CD4-positive, alpha-beta T cell treated with Interleukin-12 subunit alpha and Interleukin-12 subunit beta, for 1 hour (primary cell): ENCODE measurements at regions not wholly inside any gene's neighbourhood (a gene's known extent, or its start where the extent isn't known, plus 50 kb on each side); places are given as distances from the start of the nearest gene placed in this dataset.

ENCODE experiments used
- DNase-seq: peaks from one replicate; pipeline ENCODE4 v3.0.0-alpha.2; 2020

DNA sequence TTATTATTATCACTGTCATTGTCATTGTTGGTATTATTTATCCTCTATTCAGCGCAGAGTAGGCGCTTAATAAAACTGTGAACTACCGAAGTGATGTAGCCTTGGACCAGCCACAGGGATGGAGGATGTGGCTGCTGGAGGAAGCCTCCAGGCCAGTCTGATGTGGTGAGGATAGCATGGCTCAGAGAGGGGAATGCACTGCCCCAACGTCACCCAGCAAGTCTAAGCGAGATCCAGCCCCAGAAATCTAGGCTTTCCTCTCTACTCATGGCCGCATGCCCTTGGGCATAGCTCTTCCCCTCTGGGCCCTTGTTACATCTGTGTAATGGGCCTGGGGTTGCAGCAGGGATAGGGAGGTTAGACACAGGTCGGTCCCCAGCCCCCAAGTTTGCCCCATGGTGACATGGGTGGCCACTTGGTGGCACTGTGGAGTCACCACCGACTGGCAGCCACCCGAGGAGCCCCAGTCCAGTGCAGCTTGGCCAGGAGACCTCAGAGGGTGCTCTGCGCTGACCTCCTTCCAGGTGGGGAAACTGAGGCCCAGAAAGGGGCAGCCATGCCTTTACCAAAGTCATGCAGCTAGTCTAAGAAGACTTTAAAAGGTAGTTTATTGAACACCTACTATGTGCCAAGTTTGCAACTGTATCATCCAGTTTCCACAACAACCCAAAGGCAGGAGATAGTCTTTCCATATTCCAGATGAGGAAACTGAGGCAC is 395.7 kb downstream of the MN1 start:
- no peak for DNase-seq

DNA sequence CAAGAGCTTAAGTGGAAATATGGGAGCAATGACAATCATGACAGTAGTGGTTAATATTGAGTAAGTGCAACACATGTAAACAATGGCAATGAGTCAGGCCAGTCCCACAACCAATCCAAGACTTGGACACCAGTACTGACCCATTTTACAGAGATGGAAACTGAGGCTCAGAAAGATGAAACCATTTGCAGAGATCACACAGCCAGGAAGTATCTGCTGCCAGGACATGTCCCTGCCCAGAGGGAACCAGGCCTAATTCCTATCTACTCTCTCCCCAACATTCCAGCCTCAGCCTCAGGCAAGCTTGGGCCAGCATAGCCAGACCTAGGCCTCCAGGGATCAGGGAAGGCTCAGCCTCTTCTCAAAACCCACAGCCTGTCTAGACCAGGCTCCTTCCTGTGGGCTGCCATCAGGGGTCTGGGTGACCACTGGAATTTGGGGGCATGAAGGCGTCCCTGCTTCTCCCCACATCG is 395.1 kb downstream of the MN1 start:
- DNase-seq = no peak

DNA sequence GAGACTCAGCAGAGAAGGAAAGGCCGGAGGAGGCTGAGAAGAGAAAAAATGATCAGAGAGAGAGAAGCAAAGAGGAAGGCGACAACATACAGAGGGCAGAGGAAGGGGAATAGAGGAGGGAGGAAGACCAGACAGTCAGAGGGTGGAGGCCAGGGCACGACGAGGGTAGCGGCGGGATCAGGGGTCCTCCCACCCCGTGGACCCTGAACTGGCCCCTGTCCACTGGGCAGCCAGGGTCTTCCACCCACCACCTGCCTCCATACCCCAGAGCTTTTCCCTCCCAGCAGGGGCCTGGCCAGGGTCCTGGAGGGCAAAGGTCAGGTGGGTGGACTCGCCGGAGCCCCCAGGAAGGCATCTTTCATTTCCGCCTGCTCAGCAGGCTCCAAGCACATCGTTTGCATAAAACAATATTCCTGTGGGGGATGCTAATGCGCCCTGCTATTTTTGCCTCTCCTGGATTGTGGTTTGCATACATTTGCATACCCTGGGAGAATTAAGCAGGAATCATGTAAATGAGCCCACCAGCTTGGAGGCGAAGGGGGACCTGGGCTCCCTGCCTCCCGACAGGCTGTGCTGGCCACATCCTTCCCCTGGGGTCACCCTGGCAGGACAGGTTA is 394.1 kb downstream of the MN1 start:
- DNase-seq = no peak

DNA sequence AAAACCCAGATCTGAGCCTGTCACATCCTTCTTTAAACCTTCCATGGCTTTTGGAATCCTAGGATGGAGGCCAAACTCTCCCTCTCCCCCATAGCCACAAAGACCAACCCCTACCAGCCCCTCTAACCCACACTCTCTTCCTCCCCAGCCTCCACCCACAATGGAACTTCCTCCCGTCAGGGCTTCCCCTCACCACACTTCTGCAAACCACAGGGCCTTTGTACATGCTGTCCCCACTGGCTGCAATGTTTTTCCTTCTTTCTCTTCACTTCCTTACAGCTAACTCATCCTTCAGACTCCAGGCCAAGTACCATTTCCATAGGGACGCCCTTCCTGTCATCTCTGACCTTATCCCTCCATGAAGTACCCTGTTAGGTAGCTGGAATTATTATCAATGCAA is 393.5 kb downstream of the MN1 start:
- no peak for DNase-seq

DNA sequence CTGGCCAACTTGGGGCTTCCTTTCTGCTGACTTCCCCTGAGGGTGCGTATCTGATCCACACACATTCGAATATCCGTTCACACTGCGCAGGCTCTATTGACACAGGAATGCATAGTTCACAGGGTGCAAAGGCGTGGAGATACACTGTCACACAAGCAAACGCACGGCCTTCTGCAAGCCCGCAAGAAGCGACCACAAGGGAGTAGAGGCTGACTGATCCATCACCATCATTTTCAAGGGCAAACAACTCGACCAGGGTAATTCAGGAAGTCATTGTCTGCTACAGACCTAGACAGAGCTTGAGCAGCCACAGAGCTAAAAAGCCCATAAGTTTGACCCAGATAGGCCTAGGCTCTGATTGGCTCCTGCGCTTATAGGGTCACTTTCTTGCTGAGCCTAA is 392.3 kb downstream of the MN1 start:
- DNase-seq = no peak

DNA sequence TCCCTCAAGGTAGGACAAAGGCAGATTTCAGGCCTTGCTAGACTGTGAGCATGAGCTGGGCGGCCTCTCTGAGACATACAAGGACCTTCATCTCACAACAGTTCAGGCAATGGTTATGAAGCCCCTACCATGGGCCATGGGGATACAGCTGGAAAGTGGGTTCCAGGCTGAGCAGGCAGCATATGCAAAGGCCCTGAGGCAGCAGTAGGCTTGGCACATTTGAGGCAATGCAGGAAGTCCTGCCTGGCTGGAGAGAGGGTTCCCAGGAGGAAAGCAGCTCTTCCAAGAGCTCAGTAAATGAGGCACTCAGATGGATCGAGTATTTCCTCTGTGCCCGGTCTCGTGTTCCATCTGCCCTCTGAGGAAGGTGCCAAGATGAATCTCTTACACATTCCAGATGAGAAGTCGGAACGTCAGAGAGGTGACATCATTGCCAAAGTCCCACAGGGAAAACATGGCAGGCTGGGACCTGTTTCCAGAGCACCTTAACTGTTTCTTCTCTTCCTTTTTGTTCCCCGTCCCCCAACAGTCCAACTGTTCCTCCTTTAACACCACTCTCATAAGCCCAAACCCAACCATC is 388.6 kb downstream of the MN1 start:
- DNase-seq = no peak

DNA sequence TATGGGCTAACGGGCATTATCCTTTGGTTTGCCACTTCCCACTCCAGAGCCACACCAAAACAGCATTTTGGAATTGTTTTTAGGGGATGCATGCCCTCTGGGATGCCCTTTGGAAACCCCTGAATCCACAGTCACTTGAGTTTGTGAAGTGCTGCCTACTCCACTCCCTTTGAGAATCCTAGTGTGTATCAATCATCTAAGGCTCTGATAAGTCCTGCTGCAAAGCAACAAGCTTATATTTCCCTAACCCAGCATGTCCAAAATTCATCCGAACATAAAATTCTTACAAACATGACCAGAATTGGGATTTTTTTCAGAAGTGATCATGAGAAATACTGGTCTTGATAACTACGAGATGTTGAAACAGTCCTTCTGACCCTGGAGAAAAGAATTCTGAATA is 387.9 kb downstream of the MN1 start:
- no peak for DNase-seq

DNA sequence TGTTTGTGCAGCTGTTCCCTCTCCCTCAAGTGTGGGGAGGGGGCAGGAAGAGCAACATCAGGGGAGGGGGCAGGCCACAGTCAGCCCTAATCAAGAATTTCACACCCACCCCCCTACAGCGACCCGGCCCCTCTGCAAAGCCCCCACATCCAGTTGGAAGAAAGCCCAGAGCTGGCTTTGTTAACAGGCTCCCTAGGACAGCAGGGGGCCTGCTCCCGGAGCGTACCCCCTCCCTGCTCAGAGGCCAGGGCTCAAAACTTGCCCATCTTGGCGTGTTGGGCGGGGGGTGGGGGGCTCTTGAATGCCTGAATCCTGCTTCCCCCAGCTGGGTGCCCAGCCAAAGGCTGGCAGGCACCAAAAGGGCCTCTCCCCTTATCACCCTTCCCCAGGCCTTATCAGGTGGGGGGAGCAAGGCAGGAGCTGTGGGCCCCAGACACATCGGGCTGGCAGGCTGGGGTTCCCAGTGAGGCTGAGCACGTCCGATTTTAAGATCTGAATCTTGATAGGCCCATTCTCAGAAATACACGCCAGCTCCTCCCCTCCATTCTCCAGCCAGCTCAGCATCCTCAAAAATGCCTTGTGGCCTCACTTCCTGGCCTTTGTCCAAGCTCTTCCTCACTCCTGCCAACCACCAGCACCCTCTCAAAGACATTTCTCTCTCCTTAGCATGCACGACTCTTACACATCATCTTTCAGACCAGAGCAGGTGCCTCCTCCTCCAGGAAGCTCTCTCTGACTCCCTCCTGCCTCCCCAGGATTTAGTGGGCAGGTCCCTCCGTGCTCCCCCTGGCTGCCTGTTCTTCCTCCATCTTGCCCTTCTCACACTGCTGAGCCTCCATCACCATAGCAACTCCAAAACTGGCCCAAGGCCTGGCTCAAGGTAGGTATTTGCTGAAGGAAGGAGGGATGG is 384.8 kb downstream of the MN1 start:
- no peak for DNase-seq

DNA sequence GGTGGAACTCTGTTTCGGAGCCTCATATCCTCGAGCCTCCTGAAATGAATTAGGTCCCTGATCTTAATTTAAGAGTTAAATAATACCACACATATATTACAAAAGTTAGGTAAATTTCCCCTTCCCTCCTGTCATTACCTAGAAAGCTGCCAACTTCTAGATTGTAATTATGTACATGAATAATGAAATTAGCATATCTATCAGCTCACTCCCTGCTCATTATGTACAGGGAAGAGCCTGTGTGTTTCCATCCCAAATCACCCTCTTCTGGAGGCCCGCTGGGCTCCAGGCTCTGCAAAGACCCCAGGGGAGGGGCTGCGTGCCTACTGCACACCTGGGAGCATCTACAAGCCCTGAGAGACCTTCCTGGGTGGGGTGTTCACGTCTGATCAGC is 384.1 kb downstream of the MN1 start:
- DNase-seq = no peak

DNA sequence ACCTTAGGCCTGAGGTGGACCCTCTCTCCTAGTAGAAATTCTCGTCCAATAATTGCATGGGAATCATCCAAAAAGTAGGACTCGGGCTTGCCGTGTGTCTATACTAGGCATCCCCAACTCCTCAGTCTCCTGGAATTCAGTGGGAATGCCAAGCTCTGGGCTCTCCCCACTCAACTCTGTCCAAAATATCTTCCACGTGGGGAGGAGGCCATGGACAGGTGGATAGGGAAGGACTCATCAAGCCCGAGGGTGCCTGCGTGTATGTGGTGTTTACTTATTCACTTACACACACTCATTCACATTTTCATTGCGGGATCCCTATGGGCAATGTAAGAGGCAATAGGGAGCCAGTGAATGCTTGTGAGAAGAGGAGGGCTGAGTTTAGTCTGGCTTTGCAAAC is 383.3 kb downstream of the MN1 start:
- DNase-seq = no peak

DNA sequence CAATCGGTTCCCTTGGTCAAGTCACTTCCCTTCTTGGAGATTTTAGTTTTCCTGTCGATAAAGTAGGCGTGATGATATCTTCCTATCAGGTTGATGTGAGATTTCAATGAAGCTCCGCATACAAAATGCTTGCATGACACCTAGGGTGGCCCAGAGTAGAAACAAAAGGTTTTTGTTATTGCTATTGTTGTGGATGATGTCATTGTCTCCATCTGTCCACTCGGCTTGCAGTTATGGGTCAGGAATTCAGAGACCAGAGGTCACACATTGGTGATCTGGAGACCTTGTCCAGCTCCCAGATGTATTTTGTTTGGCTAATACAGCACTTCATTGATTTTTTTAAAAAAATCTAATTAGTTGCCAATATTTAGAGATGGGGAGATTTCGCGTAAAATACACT is 382.1 kb downstream of the MN1 start:
- DNase-seq = no peak

DNA sequence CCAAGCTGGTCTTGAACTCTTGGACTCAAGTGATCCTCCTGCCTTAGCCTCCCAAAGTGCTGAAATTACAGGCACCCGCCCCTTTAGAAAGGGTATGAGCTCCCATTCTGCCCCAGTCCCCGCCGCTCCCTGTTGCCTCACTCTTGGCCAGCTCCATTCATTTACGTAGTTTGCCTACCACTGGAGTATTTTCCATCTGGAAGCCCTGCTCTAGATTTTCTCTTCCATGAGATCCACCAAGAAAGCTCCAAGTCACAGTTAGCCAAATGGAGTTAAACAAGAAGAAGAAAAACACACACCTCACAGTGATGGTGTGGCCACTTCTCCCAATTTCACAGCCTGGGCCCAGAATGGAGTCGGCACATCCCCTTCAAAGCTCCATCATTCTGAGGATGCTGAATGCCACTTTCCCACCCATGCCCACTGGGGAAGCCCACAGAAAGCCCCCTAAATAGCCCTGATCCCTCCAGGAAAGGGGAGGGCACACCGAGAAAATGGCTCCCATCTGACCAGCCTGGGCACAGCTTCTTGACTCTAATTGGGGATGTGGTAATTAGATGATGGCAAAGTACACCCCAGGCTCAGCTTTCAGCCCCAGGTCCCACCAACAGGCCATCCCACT is 381.2 kb downstream of the MN1 start:
- DNase-seq = no peak

DNA sequence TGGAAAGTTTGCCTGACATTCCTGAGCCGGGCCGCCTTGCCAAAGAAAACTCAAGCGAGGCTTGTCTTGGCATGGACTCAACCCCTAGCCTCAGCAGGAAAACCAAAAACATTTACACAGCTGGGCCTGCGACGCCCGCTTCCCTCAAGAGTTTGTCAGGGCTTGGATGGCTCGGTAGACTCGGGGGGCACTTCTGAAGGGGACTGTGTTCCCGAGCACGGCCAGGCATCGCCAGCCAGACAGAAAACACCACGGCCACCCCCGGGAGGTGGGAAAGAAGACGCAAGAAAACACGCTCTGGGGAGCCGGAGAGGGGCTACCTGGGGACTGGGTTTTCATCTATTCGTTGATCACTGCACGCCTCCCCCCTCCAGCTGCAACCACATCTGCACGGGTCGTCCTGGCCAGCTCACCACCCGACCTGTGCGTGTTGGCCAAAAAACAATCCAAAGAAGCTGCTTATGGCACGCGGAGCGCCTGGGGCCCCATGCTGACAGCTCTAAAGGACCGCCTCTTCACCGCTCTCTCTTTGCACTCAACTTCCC is 380.7 kb downstream of the MN1 start:
- DNase-seq = no peak

DNA sequence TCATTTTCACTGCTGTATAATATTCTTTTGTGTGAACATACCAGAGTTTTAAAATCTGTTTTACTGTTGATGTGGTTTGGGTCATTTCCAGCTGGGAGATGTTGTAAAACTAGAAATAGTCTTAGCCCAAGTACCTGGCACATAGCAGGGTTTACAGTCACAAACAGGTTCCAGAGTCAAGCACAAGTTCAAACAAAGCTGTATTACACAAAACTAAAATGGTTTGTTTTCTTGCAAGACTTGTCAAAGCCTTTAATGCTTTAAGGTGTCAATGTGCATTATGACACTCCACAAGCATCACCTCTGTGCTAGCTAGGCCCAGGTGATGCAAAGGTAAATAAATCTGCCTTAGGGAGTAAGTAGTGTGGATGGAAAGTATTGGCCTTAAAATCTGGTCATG is 379.1 kb downstream of the MN1 start:
- no peak for DNase-seq

DNA sequence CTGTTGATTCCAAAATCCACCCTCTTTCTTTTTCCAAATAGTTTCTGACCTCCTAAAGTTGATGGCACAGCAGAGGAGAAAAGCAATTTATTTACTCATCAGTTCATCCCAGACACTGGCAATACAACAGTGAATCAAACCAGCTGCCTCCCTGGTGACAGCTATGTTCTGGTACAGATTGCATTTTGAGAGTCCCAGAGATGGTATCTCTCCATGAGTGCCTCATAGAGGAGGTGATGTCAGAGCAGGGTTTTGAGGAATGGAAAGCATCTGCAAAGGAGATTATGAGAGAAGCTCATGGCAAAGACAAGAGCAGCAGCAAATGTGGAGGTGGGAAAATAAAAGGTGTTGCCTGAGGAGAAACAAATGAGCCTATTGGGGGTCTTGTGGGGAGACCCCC is 377.2 kb downstream of the MN1 start:
- DNase-seq = no peak

DNA sequence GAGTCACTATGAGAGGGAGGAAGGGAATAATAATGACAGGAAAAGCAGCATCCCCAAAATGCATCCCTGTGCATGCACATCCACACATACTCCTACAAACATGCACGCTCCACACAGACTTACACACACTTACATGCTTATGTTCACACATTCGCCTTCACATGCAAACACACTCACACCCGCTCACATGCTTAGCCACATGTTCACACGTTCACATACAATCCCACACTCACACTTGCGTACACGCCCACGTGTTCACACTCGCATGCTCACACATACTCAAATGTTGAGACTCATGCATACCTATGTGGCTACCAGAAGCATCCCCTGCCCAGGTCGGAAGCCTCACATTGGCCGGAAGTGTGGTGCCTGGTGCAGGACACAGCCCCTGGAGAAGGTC is 372.1 kb downstream of the MN1 start:
- DNase-seq = no peak

DNA sequence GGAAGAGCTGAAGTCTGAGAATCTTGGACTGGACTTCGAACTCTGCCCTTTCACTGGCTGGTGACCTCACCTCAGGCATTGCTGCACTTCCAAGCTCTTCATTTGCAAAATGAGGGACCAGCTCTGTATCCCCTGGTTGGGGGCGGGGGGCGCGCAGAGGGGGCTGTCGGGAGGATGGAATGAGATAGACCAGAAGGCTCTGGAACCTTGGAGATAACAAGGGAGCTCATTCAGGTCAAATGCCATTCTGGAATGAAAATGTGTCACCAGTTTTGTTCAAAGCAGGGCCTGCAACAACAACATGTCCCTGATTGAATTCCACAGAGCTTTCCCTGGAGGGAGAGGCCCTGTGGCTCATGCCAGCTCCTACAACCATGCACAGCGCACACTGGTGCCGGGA is 370.5 kb downstream of the MN1 start:
- DNase-seq = no peak

DNA sequence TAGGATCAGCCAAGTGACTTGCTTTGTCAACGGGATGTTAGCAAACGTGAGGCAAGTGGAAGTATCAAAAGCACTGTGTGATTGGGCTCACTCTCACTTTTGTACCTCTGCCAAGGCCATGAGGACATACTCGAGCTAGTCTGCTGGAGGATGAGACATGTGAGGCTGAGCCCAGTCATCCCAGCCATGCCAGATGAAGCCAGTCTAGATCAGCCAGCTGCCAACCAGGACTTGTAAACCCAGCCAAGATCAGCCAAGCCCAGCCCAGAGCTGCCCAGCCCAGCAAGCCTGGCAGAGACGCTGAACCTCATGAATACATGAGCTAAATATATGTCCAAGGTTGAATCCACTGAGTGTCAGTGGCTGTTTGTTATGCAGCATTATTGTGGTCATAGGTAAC is 369.7 kb downstream of the MN1 start:
- no peak for DNase-seq

DNA sequence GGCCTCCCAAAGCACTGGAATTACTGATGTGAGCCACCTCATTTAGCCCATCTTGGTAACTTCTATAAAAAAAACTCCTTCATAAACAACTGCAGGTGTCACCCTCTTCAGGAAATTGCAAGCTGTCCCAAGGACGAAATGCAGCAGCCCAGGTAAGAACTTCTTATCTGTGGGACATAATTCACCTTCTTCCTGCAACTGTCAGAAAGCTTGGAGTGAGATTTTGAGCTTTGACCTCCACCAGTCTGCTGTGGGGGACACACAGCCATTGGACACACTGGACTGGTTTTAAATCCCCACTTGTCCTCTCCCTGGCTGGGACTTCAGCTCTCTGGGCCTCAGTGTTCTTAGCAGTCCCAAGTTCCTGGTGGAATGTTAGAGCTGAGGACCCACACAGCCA is 368.5 kb downstream of the MN1 start:
- no peak for DNase-seq

DNA sequence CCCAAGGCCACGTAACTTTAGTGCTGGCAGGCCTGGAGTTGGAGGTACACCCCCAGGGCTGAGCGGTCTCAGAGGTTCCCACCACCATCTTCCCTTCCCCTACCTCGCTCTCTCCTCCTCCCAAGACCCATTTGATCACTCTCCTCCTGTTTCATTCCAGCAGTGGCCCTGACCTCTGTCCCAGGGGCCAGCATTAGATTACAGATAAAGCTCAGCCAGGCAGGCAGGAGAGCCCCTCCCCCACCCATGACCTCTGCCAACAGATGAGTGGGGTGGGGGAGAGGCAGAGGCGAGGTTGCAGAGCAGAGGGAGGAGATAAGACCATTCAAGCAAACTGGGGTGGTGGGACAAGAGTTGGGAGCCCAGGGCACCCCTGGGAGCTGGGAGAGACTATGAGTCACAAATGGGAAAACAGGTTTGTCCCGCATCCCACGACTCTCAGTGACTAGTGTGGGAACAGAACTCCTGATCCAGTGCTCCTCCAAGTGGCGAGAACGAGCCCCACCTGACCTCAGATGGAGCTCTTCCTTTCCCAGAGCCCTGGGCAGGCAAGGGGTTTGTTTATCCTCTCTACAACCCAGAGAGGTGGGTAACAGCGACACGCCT is 367.9 kb downstream of the MN1 start:
- no peak for DNase-seq

DNA sequence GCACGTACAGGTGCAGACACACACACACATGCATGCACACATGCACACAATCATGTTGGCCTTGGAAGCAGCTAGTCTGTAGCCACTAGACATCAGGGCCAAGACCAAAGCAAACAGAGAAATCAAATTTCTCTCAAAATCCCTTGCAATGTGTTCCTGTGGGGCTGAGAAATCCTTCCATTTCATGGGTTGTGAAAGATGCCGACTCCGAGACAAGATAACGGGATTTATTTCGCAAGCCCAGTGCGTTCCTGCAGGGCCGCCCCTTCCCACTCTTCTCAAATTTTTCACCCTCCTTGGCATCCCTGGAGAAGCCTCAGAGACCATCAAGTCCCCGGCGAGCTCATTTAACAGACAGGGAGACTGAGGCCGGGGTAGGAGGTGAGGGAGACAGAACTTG is 366.7 kb downstream of the MN1 start:
- no peak for DNase-seq

DNA sequence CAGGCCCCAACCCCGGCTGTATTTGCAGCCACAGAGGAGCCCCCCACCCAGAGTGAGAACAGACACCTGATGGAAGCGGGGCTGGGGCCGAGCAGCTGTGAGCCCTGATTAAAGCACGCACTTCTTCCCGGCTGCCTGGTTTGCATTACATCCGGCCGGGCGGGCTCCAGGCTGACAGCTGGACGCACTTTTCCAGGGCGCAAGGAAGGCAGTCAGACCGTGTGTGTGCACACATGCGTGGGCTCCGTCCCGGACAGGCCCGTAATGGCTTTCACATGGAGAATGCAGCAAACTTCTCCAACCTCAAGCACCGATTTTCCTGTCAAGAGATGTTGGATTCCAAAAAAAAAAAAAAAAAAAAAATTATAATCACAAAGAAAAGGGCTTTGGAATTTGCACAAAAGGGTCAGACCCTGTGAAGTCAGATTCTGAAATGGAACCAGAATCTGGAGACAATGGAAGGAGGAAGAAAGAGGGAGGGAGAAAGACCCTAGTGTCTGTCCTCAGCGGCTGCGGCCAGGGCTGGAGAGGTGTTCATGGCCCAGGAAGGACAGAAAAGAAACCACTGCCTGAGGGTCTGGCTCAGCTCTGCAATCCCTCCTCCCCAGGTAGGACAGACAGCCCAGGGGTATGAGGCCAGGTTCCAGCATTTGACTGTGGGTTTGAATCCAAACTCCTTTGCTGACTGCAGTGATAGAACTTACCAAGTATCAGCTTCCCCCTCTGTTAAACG is 365.5 kb downstream of the MN1 start:
- no peak for DNase-seq
